Thoracic aorta (tissue), 2 donors: ENCODE measurements at regions not wholly inside any gene's neighbourhood (a gene's known extent, or its start where the extent isn't known, plus 50 kb on each side); places are given as distances from the start of the nearest gene placed in this dataset.

Experiments used
- ATAC-seq: fragments of 150-250 bp; one replicate; pipeline ENCODE4 v1.8.0; 2017; ENCODE audit warnings: low read depth; ENCODE audit not compliant: insufficient number of reproducible peaks, low FRiP score
- DNase-seq: peaks from one replicate; pipeline ENCODE4 v3.0.0-alpha.2; 2020; ENCODE audit warnings: low spot score
- H3K27ac ChIP-seq, 2 donors: fragments of 200-600 bp; sonication (generic); 1 replicate in 1 of 2; 2 replicates in 1 of 2; pipeline ENCODE4 v1.5.1; 2016; ENCODE audit warnings: mild to moderate bottlenecking in 2 of 2, moderate library complexity in 2 of 2
- H3K27me3 ChIP-seq: fragments of 200-600 bp; sonication (generic); replicated peaks from 2 replicates; pipeline ENCODE4 v1.6.0; 2016; ENCODE audit warnings: mild to moderate bottlenecking; ENCODE audit not compliant: insufficient read depth
- H3K36me3 ChIP-seq: fragments of 200-600 bp; sonication (generic); one replicate; pipeline ENCODE4 v1.5.1; 2016
- H3K4me1 ChIP-seq, 2 donors: fragments of 200-600 bp; sonication (generic); 1 replicate in 1 of 2; 2 replicates in 1 of 2; pipeline versions ENCODE4 v1.5.1 to v1.6.0; 2016; ENCODE audit warnings: low read depth in 2 of 2, mild to moderate bottlenecking in 1 of 2; ENCODE audit not compliant: control insufficient read depth in 1 of 2
- H3K4me3 ChIP-seq: fragments of 200-600 bp; sonication (generic); 2 replicates; pipeline ENCODE4 v1.5.1; 2016; ENCODE audit warnings: mild to moderate bottlenecking
- H3K9me3 ChIP-seq: fragments of 200-600 bp; sonication (generic); 2 replicates; pipeline ENCODE4 v1.5.1; 2016
- TF ChIP-seq, protein P1 (sequence below): fragments of 200-600 bp; sonication (generic); IDR thresholded peaks from one replicate; pipeline ENCODE4 v1.5.1; 2019; ENCODE audit warnings: antibody characterized with exemption

GRCh38 chr4:24637173-24637572, 52.8 kb upstream of the DHX15 start:
- DNase-seq (no peak), ATAC-seq (no peak)
- no peaks in the 10 kb centered on the region for H3K36me3 ChIP-seq
- H3K4me1 ChIP-seq, result no peaks in the 10 kb centered on the region
- TF ChIP-seq, protein P1, sequence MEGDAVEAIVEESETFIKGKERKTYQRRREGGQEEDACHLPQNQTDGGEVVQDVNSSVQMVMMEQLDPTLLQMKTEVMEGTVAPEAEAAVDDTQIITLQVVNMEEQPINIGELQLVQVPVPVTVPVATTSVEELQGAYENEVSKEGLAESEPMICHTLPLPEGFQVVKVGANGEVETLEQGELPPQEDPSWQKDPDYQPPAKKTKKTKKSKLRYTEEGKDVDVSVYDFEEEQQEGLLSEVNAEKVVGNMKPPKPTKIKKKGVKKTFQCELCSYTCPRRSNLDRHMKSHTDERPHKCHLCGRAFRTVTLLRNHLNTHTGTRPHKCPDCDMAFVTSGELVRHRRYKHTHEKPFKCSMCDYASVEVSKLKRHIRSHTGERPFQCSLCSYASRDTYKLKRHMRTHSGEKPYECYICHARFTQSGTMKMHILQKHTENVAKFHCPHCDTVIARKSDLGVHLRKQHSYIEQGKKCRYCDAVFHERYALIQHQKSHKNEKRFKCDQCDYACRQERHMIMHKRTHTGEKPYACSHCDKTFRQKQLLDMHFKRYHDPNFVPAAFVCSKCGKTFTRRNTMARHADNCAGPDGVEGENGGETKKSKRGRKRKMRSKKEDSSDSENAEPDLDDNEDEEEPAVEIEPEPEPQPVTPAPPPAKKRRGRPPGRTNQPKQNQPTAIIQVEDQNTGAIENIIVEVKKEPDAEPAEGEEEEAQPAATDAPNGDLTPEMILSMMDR, result no peak
- no peaks in the 10 kb centered on the region for H3K9me3 ChIP-seq
- H3K4me3 ChIP-seq, result no peak overlapping the region
- no peak overlapping the region for H3K27ac ChIP-seq
- H3K27me3 ChIP-seq, result no peaks in the 10 kb centered on the region

- Histone ChIP-seq H3K4me1 (peaks cover 0 to 3% of the 10 kb centered on the region in 2 donors), H3K9me3 (no peaks in the 10 kb centered on the region), H3K27ac (no peak overlapping the region), H3K27me3 (no peaks in the 10 kb centered on the region), H3K36me3 (no peaks in the 10 kb centered on the region), H3K4me3 (no peak overlapping the region)
- TF ChIP-seq, protein P1, result no peak
- DNase-seq, result no peak
- ATAC-seq, result no peak
Measured at GRCh38 chr4:24638396-24638875, 54.1 kb upstream of the DHX15 start.

DNA sequence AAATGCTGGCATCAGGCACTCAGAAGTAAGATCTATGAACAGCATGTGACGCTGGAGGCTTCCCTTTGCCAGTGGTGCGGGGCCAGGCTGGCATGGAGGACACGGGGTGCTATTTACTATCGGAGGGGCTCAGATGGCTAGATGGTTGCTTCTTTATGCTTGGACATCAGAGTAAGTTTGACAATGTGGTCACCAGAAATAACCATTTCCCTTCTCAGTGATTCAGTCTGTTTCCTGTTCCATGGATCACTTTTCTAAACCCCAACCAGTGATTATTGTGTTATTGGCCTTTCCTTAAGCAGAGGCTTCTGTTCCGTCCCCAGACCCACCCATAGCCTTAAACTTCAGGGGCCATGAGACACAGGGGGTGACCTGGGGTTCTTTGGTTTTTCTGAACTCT, 55.4 kb upstream of the DHX15 start:
- Histone ChIP-seq H3K27ac (no peak overlapping the region), H3K36me3 (no peaks in the 10 kb centered on the region), H3K4me1 (peaks cover 0 to 5% of the 10 kb centered on the region in 2 donors), H3K4me3 (no peak overlapping the region), H3K27me3 (no peaks in the 10 kb centered on the region), H3K9me3 (no peaks in the 10 kb centered on the region)
- TF ChIP-seq, protein P1, result no peak
- ATAC-seq, result no peak
- DNase-seq, result no peak

- no peak for ATAC-seq
- TF ChIP-seq, protein P1, result no peak
- H3K27me3 ChIP-seq, result no peaks in the 10 kb centered on the region
- H3K4me3 ChIP-seq, result no peak overlapping the region
- H3K9me3 ChIP-seq, result no peaks in the 10 kb centered on the region
- H3K27ac ChIP-seq, result no peak overlapping the region
- no peak for DNase-seq
- H3K36me3 ChIP-seq, result no peaks in the 10 kb centered on the region
- peaks cover 0 to 5% of the 10 kb centered on the region in 2 donors for H3K4me1 ChIP-seq
Measured at GRCh38 chr4:24640366-24640765, 56.0 kb upstream of the DHX15 start.

- H3K36me3 ChIP-seq, result no peaks in the 10 kb centered on the region
- no peak overlapping the region for H3K4me3 ChIP-seq
- peaks cover 0 to 5% of the 10 kb centered on the region in 2 donors for H3K4me1 ChIP-seq
- TF ChIP-seq, protein P1, result no peak
- no peaks in the 10 kb centered on the region for H3K27me3 ChIP-seq
- no peak overlapping the region for H3K27ac ChIP-seq
- no peak for ATAC-seq
- H3K9me3 ChIP-seq, result no peaks in the 10 kb centered on the region
- no peak for DNase-seq
Measured at GRCh38 chr4:24642981-24643547, 58.7 kb upstream of the DHX15 start.
